ENCODE measurements at regions not wholly inside any gene's neighbourhood (a gene's known extent, or its start where the extent isn't known, plus 50 kb on each side); places are given as distances from the start of the nearest gene placed in this dataset.

DNA sequence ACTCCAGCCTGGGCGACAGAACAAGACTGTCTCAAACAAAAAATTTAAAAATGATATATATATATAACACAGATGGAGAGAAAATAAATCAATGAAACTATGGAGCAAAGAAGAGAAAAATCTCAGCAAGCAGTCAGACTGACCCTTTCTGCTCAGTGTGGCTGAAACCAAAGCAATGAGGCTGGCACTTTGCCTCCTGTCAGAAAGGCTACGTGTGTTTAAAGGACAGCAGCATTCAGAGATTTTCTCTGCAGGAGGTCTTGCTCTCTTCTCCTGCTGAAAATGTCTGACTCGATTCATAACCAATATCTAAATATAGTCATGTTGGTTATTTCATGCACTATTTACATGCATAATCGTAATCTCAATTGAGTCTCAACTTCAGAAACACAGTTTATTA, 527.0 kb upstream of the JARID2 start (continued):
- TF ChIP-seq TCF7L2 (IDR thresholded peaks at IDR 0.05; ENCODE audit: borderline replicate concordance, extremely low read depth, insufficient read depth, insufficient read length) (no peak), EGR1 (IDR thresholded peaks at IDR 0.05; ENCODE audit: low read depth) (no peak), SRF (IDR thresholded peaks at IDR 0.05; ENCODE audit: low read depth) (no peak), FOSL1 (IDR thresholded peaks at IDR 0.05; ENCODE audit: low read depth) (no peak), EZH2 (IDR thresholded peaks at IDR 0.05) (no peak)
- TF ChIP-seq, protein P1, sequence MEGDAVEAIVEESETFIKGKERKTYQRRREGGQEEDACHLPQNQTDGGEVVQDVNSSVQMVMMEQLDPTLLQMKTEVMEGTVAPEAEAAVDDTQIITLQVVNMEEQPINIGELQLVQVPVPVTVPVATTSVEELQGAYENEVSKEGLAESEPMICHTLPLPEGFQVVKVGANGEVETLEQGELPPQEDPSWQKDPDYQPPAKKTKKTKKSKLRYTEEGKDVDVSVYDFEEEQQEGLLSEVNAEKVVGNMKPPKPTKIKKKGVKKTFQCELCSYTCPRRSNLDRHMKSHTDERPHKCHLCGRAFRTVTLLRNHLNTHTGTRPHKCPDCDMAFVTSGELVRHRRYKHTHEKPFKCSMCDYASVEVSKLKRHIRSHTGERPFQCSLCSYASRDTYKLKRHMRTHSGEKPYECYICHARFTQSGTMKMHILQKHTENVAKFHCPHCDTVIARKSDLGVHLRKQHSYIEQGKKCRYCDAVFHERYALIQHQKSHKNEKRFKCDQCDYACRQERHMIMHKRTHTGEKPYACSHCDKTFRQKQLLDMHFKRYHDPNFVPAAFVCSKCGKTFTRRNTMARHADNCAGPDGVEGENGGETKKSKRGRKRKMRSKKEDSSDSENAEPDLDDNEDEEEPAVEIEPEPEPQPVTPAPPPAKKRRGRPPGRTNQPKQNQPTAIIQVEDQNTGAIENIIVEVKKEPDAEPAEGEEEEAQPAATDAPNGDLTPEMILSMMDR (IDR thresholded peaks at IDR 0.05 in 2 of 3, conservative IDR thresholded peaks at IDR 0.05 in 1 of 3; ENCODE audit: borderline replicate concordance in 1 of 3, insufficient read depth in 1 of 3, low read depth in 2 of 3, low read length in 2 of 3) = no peak

DNA sequence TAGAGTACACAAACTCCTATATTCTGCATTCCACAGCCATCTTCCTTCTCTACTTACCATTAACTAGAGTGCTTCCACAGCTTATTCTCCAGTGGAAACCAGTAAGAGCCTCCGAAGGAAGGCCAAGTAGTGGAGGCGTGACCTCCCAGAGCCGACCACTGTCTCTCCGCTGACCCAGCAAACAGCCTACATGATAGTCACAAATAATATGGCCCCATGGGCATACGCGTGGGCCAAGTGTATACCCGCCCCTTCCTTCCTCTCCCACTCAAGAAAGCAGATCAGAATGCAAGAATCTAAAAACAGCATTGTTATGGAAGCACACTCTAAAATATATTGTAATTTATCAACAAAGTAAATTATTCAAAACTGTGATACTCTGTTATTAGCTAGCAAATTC, 526.6 kb upstream of the JARID2 start:
- no peak for ATAC-seq
- Histone ChIP-seq H3K27me3 (ENCODE audit: insufficient read depth, low read length) (no peaks in the 10 kb centered on the region), H4K20me1 (ENCODE audit: insufficient read depth) (no peaks in the 10 kb centered on the region), H3K4me1 (ENCODE audit: control insufficient read depth in 1 of 2, insufficient read depth in 2 of 2, low read length in 2 of 2) (peaks cover 0 to 6% of the 10 kb centered on the region in 2 experiments; a peak in 1 of 4 replicates), H3K9me2 (ENCODE audit: insufficient read depth) (no peaks in the 10 kb centered on the region), H3K4me3 (replicated peaks in 1 of 2; ENCODE audit: low read depth in 1 of 2, low read length in 2 of 2) (no peak overlapping the region), H3K9me3 (ENCODE audit: control insufficient read depth in 1 of 2, insufficient read depth in 1 of 2, low read depth in 1 of 2, low read length in 2 of 2) (no peaks in the 10 kb centered on the region), H3K79me2 (ENCODE audit: insufficient read depth, low read length) (no peaks in the 10 kb centered on the region), H3K27ac (ENCODE audit: low read depth, low read length) (no peak overlapping the region), H3K36me3 (ENCODE audit: control insufficient read depth in 1 of 2, insufficient read depth in 2 of 2, low read length in 2 of 2) (no peaks in the 10 kb centered on the region), H3K4me2 (ENCODE audit: low read length) (no peak overlapping the region), H2AFZ (ENCODE audit: low read depth, low read length, poor library complexity, severe bottlenecking) (no peak overlapping the region), H3K9ac (ENCODE audit: low read length) (no peak overlapping the region)
- no peak for DNase-seq (ENCODE audit: low read depth, low spot score)
- CTCF ChIA-PET = interaction anchor here (1.3 kb wide), 1 partner anchor 8 kb away, joined by 4 read pairs; no protein-coding TSS in a partner anchor
- POLR2A ChIA-PET = no interaction called here
- BruUV-seq (replicated peaks) = no TSS peak
- RAD21 ChIA-PET (ENCODE audit: low non-redundant PET in 1 of 2, low total read pairs in 2 of 2, uncharacterized antibody in 2 of 2, unreplicated experiment in 2 of 2) = no interaction called here
- TF ChIP-seq, protein P2, sequence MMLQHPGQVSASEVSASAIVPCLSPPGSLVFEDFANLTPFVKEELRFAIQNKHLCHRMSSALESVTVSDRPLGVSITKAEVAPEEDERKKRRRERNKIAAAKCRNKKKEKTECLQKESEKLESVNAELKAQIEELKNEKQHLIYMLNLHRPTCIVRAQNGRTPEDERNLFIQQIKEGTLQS (IDR thresholded peaks at IDR 0.05) = no peak
- TF ChIP-seq POLR2A (IDR thresholded peaks at IDR 0.05; ENCODE audit: borderline replicate concordance, extremely low read depth, insufficient read depth, insufficient read length) (no peak), ZNF274 (IDR thresholded peaks at IDR 0.05; ENCODE audit: low read depth, low read length) (no peak), TCF7L2 (IDR thresholded peaks at IDR 0.05; ENCODE audit: borderline replicate concordance, extremely low read depth, insufficient read depth, insufficient read length) (no peak), CBX3 (IDR thresholded peaks at IDR 0.05; ENCODE audit: low read depth) (no peak), YY1 (IDR thresholded peaks at IDR 0.05; ENCODE audit: extremely low read depth, insufficient replicate concordance, low read depth, low read length) (no peak), SRF (IDR thresholded peaks at IDR 0.05; ENCODE audit: low read depth) (no peak), EZH2 (IDR thresholded peaks at IDR 0.05) (no peak), POLR2AphosphoS5 (IDR thresholded peaks at IDR 0.05; ENCODE audit: low read depth, low read length) (no peak), EZH2phosphoT487 (IDR thresholded peaks at IDR 0.05; ENCODE audit: borderline replicate concordance) (no peak)
- TF ChIP-seq, protein P3, sequence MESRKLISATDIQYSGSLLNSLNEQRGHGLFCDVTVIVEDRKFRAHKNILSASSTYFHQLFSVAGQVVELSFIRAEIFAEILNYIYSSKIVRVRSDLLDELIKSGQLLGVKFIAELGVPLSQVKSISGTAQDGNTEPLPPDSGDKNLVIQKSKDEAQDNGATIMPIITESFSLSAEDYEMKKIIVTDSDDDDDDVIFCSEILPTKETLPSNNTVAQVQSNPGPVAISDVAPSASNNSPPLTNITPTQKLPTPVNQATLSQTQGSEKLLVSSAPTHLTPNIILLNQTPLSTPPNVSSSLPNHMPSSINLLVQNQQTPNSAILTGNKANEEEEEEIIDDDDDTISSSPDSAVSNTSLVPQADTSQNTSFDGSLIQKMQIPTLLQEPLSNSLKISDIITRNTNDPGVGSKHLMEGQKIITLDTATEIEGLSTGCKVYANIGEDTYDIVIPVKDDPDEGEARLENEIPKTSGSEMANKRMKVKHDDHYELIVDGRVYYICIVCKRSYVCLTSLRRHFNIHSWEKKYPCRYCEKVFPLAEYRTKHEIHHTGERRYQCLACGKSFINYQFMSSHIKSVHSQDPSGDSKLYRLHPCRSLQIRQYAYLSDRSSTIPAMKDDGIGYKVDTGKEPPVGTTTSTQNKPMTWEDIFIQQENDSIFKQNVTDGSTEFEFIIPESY (IDR thresholded peaks at IDR 0.05; ENCODE audit: extremely low read depth, insufficient replicate concordance, low read length) = no peak
- TF ChIP-seq, protein P1 (IDR thresholded peaks at IDR 0.05 in 2 of 3, conservative IDR thresholded peaks at IDR 0.05 in 1 of 3; ENCODE audit: borderline replicate concordance in 1 of 3, insufficient read depth in 1 of 3, low read depth in 2 of 3, low read length in 2 of 3) = no peak
- intact Hi-C loops (cut with micrococcal nuclease) = no loop called here

All from HCT116 (cell line).